GM21526 (cell line): ENCODE measurements at regions not wholly inside any gene's neighbourhood (a gene's known extent, or its start where the extent isn't known, plus 50 kb on each side); places are given as distances from the start of the nearest gene placed in this dataset.

ENCODE experiments used
- ATAC-seq: cut with Tn5 transposase; IDR thresholded peaks from one replicate; pipeline ENCODE4 v1.9.1; 2021; ENCODE audit warnings: moderate library complexity; ENCODE audit not compliant: unreplicated experiment, low FRiP score

DNA sequence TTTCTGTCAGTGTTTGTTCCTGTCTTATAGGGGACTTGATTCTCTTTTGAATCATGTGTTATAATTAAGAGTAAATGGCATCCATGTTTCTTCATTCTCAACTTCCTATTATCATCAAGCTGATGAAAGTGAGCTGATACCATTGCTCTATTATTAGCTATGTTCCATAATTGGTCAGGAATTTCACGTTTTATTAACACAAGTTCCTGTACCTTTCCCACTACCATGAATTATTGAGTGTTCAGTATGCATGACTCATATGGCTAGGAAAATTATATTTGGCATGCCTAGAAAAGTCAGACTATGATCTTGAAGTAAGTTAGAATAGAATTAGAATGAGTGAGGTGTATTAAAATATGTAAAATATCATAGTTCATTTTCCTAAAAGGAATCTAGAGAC is 278.9 kb upstream of the LRRC3B start:
- ATAC-seq = no peak

DNA sequence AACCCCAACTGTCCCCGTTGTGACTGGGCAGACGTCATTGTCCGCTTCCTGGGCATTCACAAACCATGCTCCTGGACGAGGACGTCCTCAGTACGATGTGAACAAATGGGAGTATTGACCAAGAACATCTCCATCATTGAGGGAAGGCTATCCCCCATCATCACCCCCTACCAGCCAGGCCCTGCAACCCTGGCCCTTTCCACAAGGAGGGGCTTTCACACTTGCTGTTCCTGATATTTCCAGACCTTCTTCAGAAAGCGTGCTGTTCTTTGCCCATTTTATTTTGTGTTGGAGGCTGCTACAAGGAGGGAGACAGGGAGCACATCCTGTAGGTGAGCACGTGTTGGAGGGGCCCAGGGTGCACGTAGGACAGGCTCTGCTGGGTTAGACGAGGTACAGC is 277.0 kb upstream of the LRRC3B start:
- ATAC-seq = no peak

DNA sequence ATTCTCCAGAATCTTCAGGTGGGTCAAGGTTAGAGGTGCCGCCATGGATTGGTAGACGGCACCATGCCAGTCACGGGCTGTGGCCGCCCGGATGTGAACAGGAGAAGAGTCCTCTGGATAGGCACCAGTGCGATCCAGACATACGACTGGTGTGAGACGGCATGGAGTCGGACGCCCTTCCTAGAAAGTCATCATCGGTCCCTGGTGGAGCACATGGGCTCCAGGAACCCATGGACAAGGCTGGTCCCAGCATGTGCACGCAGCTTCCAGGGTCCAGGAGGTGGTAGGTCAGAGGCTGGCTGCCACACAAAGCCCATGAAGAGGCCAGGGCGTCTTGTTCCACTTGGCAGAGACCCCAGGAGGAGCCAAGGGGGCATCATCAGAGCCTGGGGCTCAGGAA is 276.1 kb upstream of the LRRC3B start:
- no peak for ATAC-seq

DNA sequence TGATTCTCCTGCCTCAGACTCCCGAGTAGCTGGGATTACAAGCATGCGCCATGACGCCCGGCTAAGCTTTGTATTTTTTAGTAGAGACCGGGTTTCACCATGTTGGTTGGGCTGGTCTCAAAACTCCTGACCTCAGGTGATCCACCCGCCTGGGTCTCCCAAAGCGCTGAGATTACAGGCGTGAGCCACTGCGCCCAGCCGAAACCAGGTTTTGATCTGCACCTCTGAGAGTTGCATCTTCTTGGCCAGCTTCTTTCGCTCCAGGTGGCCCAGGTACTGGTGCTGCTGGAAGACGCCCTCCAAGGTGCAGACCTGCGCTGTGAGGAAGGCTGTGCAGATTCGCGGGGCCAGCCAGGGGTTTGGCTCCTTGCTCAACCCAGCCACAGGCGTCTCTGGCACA is 275.4 kb upstream of the LRRC3B start:
- ATAC-seq = no peak

DNA sequence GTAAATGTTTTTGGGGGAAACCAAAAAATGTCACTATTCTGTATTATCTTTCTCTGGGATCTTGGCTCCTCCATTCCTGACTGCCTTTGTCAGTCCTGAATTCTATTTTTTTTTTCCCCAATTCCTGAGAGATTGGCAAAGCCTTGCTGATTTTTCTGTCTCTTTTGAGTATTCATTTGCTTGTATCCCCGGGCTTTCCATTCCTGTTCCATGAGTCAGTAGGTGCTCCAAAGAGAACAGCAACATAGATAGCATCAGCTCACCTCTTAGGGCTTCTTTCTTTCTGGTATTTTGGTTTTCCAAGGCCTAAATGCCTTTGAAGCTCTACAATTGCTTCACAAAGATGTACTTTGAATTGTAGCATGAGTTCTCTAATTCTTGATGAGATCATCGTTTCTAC is 271.7 kb upstream of the LRRC3B start:
- no peak for ATAC-seq

DNA sequence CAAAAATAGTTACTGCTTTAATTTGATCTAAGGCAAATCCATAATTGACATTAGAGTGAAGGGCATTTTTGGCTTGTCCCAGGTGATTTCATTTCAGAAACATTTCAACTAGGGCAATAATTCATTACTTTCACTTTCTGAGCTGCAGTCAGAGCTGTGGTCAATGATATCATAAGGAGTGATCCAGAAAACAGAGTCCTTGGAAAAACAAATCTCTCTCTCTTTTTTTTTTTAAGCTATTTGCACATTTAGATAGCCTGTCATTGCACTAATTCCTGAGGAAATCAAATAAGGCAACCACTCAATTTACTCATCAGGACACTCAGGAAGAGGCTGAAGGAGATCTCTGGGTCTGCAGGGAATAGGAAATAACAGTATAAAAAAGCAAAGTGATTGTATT is 269.5 kb upstream of the LRRC3B start:
- no peak for ATAC-seq

DNA sequence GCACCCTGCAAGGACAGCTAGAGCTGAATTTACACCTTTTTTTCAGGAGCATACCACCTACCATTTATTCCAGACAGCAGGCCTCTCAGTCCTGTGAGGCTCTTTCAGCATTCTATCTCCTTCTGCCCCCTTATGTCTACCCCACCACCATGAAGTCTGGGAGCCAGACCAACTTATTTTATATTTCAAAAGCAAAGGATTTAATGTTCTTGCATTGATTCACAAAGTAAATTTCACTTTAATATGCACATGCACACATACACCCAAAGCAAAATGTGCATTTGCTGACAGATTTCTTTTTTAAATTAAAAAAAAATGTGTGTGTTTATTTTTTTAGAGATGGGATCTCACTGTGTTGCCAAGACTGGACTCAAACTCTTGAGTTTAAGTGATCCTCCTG is 264.2 kb upstream of the LRRC3B start:
- no peak for ATAC-seq

DNA sequence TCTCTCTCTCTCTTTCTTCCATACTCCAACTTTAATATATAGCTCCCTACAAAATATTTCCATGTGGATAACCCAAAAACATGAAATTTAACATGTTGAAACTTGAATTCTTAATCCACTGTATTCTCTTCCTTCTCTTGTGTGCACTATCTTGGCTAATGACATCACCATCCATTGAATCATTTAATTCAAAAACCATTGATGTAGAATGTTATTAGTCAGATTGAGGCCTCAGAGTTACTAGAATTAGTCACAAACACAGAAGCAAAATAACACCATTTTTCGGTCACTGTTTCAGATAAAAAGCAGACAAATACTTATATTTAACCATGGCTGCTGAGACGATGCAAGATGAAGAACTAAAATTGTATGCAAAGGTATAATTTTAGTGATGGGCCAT is 256.9 kb upstream of the LRRC3B start:
- no peak for ATAC-seq

DNA sequence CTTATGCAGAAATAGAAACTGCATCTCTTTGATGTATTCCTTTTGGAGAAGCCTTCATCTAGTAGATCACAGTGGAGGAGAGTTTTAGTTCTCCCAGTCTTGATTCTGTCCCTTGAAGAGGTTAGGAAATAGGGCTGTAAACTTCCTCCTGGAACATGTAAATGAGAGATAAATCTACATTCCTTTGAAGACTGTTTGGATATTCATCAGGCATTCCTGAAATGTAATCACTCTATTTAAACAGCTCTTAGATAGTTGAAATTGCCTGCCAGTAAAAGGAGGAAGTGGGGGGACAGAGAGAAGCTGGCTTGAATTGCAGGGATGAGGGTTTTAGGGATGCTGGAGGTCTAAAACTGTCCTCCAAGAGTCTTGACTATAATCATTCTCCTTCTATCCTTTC is 254.3 kb upstream of the LRRC3B start:
- ATAC-seq = no peak

DNA sequence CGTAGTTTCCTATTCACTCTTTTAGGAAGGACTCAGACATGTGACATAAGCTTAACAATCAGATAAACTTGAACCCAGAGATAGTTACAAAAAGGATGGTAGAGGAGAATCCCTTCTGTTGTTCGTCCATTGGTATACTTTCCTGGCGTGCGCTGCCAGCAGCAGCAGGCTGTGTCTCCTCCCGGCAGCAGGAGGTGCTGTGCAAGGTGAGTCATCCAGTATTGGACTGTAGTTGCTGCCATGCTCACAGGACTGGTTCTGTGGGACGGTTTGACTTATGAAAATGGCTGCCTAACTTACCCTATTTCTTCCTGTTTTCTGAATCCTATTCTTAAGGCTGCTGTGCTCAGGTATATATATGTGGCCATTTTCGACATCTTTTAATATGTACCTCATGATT is 253.4 kb upstream of the LRRC3B start:
- ATAC-seq = no peak

DNA sequence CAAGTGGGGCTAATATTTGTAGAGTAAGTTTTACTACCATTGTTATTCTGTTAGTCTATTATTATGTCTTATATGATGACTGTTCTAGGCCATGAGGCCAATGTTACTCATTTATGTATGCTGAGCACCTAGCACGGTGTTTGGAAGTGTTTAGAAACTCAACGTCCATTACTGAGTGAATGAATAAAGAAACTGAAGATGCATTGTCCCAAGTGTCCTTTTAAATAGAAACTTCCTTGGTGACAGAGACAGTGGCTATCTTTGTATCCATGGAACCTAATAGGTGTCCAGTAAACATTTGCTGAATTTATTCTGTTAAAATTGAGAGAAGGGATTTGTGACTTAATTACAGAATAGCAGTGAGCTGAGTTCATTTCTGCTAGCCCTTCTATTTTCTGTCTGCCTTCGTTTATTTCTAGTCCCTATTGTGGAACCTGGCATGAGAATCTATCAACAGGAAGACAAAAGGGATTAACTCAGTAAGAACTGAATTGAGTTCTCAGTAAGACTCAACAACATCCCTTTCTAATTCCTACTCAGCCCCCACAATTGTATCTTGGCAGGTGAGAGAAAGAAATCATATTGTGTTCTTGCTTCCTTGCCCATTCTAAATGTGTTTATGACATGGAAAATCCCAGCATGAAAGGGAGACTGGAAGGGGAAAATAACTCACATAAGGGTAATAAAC is 246.6 kb upstream of the LRRC3B start:
- no peak for ATAC-seq

DNA sequence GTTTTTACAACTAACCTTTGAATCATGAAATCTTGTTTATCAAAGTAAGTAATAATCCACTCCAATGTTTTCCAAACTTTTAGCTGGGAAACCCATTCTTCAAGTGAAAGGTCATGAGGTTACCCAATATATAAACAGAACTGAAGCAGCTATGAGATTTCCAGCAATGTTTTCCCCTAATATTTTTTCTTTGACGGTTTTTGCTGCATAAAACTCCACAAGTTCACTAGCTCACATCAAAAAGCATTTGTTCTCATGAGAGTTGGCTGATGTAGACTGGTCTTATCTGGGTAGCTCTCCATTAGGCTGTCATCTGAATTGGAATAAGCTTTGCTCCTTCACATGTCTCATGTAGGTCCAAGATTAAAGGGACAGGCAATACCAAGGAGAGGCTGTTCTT is 241.2 kb upstream of the LRRC3B start:
- ATAC-seq = no peak

DNA sequence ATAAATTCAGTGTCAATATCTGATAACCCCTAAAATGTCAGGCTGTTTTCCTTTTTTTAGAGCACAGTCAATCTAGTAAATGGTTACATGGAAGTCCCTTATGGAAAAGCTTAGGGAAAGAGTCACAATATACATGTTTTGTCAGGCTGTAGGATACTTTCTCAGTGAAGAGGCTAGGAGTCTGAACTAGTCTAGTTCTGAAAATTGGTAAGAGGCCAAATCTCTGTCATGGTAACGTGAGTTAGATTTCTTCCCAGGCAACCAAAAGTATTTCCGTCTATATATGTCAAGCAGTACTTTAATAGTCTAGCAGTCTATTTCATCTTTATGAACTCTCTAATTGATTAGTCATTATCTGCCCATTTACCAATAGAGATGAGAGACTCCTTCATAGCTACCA is 215.9 kb upstream of the LRRC3B start:
- no peak for ATAC-seq

DNA sequence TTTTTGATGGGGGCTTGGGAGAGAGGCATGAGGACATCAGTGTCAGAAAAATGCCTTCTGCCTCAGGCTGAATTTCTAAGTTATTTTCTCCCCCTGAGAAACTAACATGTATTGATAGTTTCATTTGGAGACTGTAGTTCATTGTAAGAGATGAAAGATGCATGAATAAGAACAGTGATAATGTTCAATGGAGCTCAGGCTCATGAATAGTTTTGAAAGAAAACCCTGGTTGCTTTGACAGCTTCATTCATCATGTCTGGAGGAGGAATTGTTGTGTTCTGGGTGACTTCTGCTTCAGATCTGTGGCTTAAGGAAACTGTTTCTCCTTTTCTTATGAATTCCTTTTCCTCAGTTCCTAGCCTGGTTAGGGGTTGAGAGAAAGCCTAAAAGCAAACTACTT is 204.0 kb upstream of the LRRC3B start:
- ATAC-seq = no peak

DNA sequence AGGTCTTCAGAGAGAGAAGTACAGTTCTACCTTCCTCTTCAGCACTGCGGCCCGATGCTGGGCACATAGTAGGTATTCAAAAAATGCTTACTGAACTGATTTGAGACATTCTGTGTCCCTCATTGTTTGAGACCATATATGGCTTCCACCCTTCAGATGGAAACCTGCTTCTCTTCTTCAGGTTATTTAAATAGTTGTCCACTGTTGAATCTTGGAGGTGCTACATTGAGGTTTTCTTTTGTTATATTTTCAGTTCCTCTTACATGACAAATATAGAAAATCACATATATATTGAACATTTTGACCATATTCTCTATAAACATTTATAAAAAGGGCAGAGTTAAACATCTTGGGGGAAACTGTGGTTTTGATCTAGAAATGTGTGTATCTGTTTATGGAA is 200.2 kb upstream of the LRRC3B start:
- no peak for ATAC-seq

DNA sequence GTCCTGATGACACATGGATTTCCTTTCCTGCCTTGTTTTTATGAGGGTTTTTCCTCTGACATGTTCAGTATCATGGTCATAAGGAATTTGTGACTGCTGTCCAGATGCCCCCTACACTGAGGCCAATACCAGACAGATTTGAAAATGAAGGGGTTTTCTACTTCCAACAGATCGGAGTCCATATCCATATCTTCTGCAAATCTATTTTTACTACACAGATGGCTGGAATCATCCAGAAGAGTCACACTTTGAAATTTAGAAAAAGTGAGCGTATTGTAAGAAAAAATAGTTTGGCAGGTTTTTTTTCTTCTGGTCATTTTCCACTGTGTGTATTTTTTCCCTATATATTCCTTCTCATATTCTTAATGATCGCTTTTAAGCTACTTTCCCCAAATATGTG is 197.5 kb upstream of the LRRC3B start:
- ATAC-seq = no peak

DNA sequence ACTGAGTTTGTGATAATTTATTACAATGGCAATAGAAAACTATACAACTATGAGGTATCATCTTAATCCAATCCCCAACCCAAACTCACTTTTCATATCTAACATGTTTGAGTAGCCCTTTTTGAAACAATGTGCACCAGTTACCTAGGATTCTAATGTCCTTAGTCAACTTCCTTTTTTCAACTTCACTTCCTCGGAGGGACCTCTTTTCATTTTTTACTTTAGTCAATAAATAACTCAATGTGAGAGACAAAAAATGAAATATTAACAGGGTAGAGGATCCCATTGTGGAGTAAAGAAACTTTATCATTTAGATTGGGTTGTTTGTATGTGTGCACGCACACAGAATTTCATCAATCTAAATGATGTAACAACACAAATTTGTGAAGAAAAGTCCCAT is 193.6 kb upstream of the LRRC3B start:
- ATAC-seq = no peak

DNA sequence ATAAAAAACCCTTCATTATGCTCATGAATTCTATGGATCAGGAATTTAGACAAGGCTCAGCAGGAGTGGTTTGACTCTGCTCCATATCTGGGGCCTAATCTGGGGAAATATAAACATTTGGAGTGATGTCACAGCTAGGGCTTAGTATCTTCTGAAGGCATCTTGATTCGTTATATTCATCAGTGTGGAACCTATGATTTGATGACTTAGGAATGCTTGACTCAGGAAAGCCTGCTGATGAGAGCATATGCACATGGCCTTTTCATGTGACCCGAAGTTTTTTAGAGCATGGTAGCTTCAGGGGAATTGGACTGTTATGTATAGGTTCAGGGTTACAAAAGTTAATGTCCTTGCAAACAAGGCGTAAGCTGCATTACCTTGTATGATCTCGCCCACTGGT is 184.9 kb upstream of the LRRC3B start:
- no peak for ATAC-seq

DNA sequence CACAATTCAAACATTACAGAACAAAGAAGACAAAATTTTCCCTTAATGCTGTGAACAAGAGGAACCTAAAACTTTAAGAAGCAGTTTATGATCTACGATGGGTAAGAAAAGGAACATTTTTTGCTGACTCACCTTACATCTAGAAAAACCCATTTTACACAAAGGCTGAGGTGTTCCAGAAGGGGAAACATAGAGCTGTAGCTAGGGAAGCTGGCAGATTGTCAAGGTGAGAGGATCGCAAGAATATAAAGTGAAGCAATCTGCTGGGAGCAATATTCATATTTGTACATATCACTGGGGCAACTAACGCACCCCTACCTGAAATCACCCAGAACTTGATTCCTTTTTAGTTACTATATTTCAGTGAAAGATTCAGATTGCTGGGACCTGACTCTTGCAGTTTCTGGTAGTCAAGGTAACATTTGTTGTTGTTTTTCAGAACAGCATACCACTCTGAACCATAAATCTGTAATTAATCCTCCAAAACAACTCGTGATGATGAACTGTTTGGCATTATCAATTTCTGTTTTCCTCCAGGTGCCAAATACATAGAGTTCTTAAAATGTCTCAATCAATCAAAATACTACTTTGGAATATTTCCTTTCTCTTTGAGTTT is 184.1 kb upstream of the LRRC3B start:
- ATAC-seq = no peak

DNA sequence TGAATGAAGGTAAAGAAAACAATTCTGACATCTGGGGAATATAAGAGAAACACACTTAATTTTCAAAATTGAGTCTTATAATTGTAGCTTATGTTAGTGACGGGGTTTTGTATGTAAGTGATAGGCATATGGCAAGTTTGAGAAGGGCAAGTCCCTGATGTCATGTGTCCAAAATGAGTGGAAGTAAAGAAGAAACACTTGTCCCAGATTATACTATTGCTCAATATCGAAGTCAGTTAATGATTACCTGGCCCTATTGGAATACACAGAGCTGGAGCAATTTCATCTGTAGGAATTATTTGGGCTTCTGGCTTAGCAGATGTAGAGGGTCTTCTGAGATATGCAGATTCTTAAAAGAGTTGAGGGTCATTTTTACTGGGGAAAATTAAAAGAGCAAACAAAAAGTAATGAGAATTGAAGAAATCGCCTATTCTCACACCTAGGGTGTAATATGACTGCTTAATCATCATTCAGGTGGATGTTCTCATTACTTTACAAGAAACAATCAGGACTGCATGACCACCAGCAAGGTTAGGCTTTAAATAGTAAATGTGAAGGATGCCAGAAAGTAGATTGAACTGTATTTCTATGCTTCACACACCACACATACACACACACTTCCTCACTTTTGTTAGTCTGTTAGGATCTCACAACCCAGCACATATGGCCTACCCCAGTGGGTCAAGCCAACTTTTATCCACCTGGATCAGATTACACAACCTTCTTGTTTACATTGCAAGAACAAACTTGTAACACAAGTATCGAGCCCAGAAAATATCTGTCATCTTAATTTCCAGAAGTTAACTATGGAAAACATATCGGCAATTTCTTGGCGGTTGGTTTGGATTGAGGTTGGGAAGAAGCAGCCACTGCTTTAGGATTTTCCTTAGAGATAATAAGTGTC is 183.3 kb upstream of the LRRC3B start:
- no peak for ATAC-seq

DNA sequence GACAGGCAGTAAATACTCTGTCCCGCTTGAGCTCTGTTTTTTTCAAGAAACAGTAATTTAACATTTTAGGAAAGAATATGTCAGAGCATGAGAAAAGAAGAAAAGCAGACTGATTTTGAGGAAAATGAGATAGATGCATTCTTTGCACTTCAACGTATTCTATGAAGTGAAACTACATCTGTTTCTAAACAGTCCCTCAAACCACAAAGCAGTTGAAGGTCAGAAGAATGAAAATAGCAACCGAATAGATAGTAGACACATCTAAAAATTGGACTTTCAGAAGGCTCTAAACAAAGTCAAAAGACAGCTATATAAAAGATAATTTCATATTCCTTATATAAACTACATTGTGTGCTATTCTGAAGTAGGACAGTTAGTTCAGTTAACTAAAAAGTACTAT is 172.6 kb upstream of the LRRC3B start:
- no peak for ATAC-seq

DNA sequence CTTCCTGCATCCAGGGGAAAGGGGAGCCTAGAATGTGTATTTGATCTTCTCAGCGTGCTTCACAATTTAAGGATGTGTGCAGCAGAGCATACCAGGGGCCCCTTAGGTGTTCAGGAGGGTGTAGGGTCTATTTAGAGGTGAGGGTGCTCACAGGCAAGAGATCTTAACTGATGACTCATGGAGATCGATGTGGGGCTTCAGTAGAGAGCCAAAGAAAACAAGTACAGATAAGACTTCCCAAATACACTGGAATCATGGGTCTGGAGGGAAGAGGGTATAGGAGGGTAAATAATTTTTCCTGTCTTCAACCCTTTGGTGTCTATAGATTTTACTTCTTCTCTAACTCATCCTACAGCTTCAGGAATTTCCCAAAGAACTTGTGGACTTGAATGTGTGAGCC is 170.2 kb upstream of the LRRC3B start:
- ATAC-seq = no peak
